Thyroid gland (tissue), 4 donors: ENCODE measurements at regions not wholly inside any gene's neighbourhood (a gene's known extent, or its start where the extent isn't known, plus 50 kb on each side); places are given as distances from the start of the nearest gene placed in this dataset.

Source experiments
- DNase-seq, 2 donors: peaks; one replicate each; pipeline ENCODE4 v3.0.0-alpha.2; 2019
- H3K27ac ChIP-seq, 3 donors: fragments of 200-600 bp; sonication (generic); 1 replicate in 2 of 3; 2 replicates in 1 of 3; pipeline ENCODE4 v1.5.1; 2016 to 2019; ENCODE audit warnings: mild to moderate bottlenecking in 1 of 3, moderate library complexity in 1 of 3
- H3K27me3 ChIP-seq: fragments of 200-600 bp; sonication (generic); one replicate; pipeline ENCODE4 v1.5.1; 2019
- H3K36me3 ChIP-seq, 2 donors: fragments of 200-600 bp; sonication (generic); one replicate each; pipeline ENCODE4 v1.5.1; 2016 to 2019
- H3K4me1 ChIP-seq, 2 donors: fragments of 200-600 bp; sonication (generic); one replicate each; pipeline ENCODE4 v1.5.1; 2017 to 2019
- H3K4me3 ChIP-seq, 3 donors: fragments of 200-600 bp; sonication (generic); replicated peaks in 1 of 3; 1 replicate in 2 of 3; 2 replicates in 1 of 3; pipeline ENCODE4 v1.5.1; 2016; ENCODE audit warnings: mild to moderate bottlenecking in 1 of 3
- H3K9me3 ChIP-seq: fragments of 200-600 bp; sonication (generic); one replicate; pipeline ENCODE4 v1.5.1; 2017
- POLR2A ChIP-seq, 2 donors: fragments of 450-650 bp; IDR thresholded peaks; one replicate each; pipeline ENCODE4 v1.6.1; 2017; ENCODE audit warnings: antibody characterized with exemption in 2 of 2, mild to moderate bottlenecking in 2 of 2, moderate library complexity in 1 of 2
- WGBS, 2 donors: methylation state at CpG; one replicate each; pipeline ENCODE4 v1.1.5; 2017; 5-methylcytosine and 5-hydroxymethylcytosine counted together
- intact Hi-C: fragments of 100-400 bp; cut with DNase I; formaldehyde crosslinking; loops from one replicate; pipeline ENCODE4 v1.15.1; 2023
- TF ChIP-seq, protein P1 (sequence below), 6 experiments: fragments of 200-600 bp in 3 of 6; fragments of 450-650 bp in 3 of 6; sonication (generic) in 3 of 6; IDR thresholded peaks; one replicate each; pipeline ENCODE4 v1.5.1; 2016 to 2019; ENCODE audit warnings: antibody characterized with exemption in 6 of 6, mild to moderate bottlenecking in 2 of 6, inconsistent platforms in 1 of 6, moderate library complexity in 1 of 6

- 69 to 70% methylated on average over 2 of the region's 2 CpGs for WGBS, 2 donors
Observed at GRCh38 chr2:14185906-14186305, 446.6 kb upstream of the LRATD1 start.

GRCh38 chr2:14188446-14188845 is 444.1 kb upstream of the LRATD1 start:
- intact Hi-C loops = no loop called here
- Histone ChIP-seq H3K4me1 (no peaks in the 10 kb centered on the region), H3K4me3 (no peak overlapping the region), H3K36me3 (no peaks in the 10 kb centered on the region), H3K9me3 (no peaks in the 10 kb centered on the region), H3K27ac (no peak overlapping the region), H3K27me3 (no peaks in the 10 kb centered on the region)
- WGBS, 2 donors = 81 to 86% methylated on average over 6 of the region's 6 CpGs
- TF ChIP-seq, protein P1, sequence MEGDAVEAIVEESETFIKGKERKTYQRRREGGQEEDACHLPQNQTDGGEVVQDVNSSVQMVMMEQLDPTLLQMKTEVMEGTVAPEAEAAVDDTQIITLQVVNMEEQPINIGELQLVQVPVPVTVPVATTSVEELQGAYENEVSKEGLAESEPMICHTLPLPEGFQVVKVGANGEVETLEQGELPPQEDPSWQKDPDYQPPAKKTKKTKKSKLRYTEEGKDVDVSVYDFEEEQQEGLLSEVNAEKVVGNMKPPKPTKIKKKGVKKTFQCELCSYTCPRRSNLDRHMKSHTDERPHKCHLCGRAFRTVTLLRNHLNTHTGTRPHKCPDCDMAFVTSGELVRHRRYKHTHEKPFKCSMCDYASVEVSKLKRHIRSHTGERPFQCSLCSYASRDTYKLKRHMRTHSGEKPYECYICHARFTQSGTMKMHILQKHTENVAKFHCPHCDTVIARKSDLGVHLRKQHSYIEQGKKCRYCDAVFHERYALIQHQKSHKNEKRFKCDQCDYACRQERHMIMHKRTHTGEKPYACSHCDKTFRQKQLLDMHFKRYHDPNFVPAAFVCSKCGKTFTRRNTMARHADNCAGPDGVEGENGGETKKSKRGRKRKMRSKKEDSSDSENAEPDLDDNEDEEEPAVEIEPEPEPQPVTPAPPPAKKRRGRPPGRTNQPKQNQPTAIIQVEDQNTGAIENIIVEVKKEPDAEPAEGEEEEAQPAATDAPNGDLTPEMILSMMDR (IDR thresholded peaks at IDR 0.05) = no peak
- no peak for TF ChIP-seq POLR2A (IDR thresholded peaks at IDR 0.05)
- no peak for DNase-seq

More at GRCh38 chr2:14185906-14186305, 446.6 kb upstream of the LRATD1 start:
- TF ChIP-seq, protein P1 (IDR thresholded peaks at IDR 0.05) = no peak
- TF ChIP-seq POLR2A (IDR thresholded peaks at IDR 0.05) = no peak
- Histone ChIP-seq H3K9me3 (no peaks in the 10 kb centered on the region), H3K36me3 (no peaks in the 10 kb centered on the region), H3K4me1 (no peaks in the 10 kb centered on the region), H3K4me3 (no peak overlapping the region), H3K27ac (no peak overlapping the region), H3K27me3 (no peaks in the 10 kb centered on the region)
- DNase-seq = no peak
- intact Hi-C loops = no loop called here

- Histone ChIP-seq H3K36me3 (no peaks in the 10 kb centered on the region), H3K4me1 (no peaks in the 10 kb centered on the region), H3K9me3 (no peaks in the 10 kb centered on the region), H3K27ac (no peak overlapping the region), H3K27me3 (no peaks in the 10 kb centered on the region), H3K4me3 (no peak overlapping the region)
- intact Hi-C loops = no loop called here
- WGBS, 2 donors = 72 to 73% methylated on average over 2 of the region's 2 CpGs
- TF ChIP-seq, protein P1 (IDR thresholded peaks at IDR 0.05) = no peak
- TF ChIP-seq POLR2A (IDR thresholded peaks at IDR 0.05) = no peak
- no peak for DNase-seq
Observed at GRCh38 chr2:14189929-14190328, 442.6 kb upstream of the LRATD1 start.

GRCh38 chr2:14194233-14194632 is 438.3 kb upstream of the LRATD1 start:
- intact Hi-C loops = no loop called here
- no peaks in the 10 kb centered on the region for H3K4me1 ChIP-seq

DNA sequence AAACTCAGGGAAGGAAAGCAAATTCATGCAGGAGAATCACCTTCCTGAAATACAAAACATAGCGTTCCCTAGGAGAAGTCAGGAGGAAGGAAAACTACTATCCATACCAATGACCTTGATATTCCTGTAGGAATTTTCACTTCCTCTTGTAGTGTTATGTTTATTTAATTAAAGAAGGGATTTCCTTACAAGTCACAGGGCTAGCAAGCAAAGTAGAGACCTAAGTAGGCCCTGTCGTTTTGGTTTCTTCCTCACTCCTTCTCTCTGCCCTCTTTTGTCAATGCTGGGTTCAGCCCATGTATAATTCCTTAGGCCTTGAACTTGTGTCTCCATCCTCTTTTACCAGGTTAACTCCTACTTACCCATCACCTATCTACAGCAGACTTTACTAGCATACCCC is 435.2 kb upstream of the LRATD1 start:
- no peaks in the 10 kb centered on the region for H3K9me3 ChIP-seq
- no peak overlapping the region for H3K4me3 ChIP-seq
- no peaks in the 10 kb centered on the region for H3K36me3 ChIP-seq
- no peaks in the 10 kb centered on the region for H3K4me1 ChIP-seq
- 53 to 63% methylated on average over 2 of the region's 2 CpGs for WGBS, 2 donors
- DNase-seq = no peak
- no peak overlapping the region for H3K27ac ChIP-seq
- intact Hi-C loops = no loop called here
- no peaks in the 10 kb centered on the region for H3K27me3 ChIP-seq
- TF ChIP-seq, protein P1 (IDR thresholded peaks at IDR 0.05) = no peak
- no peak for TF ChIP-seq POLR2A (IDR thresholded peaks at IDR 0.05)

More at GRCh38 chr2:14194233-14194632, 438.3 kb upstream of the LRATD1 start:
- no peak for TF ChIP-seq POLR2A (IDR thresholded peaks at IDR 0.05)
- TF ChIP-seq, protein P1 (IDR thresholded peaks at IDR 0.05) = no peak
- DNase-seq = no peak
- 76 to 91% methylated on average over 1 of the region's 1 CpG for WGBS, 2 donors
- no peaks in the 10 kb centered on the region for H3K9me3 ChIP-seq
- H3K27me3 ChIP-seq = no peaks in the 10 kb centered on the region
- H3K36me3 ChIP-seq = no peaks in the 10 kb centered on the region
- no peak overlapping the region for H3K27ac ChIP-seq
- H3K4me3 ChIP-seq = no peak overlapping the region
